Fibroblast of lung (primary cell): ENCODE measurements at regions not wholly inside any gene's neighbourhood (a gene's known extent, or its start where the extent isn't known, plus 50 kb on each side); places are given as distances from the start of the nearest gene placed in this dataset.

Experiments
- DNase-seq, 2 donors: peaks; one replicate each; pipeline versions ENCODE4 v3.0.0 to v3.0.0-alpha.2; 2010; ENCODE audit warnings: low read depth in 2 of 2
- H2AFZ ChIP-seq: 2 replicates; pipeline ENCODE4 v1.5.1; 2012; ENCODE audit warnings: low read length, control low read depth, inconsistent platforms
- H3K27ac ChIP-seq: 2 replicates; pipeline ENCODE4 v1.5.1; 2011; ENCODE audit warnings: low read length, control low read depth; ENCODE audit not compliant: insufficient read depth
- H3K27me3 ChIP-seq: 2 replicates; pipeline ENCODE4 v1.5.1; 2011; ENCODE audit warnings: mild to moderate bottlenecking, low read length; ENCODE audit not compliant: control insufficient read depth, insufficient read depth
- H3K36me3 ChIP-seq: 2 replicates; pipeline ENCODE4 v1.5.1; 2011; ENCODE audit warnings: low read length; ENCODE audit not compliant: control insufficient read depth, insufficient read depth
- H3K4me1 ChIP-seq: 2 replicates; pipeline ENCODE4 v1.5.1; 2011; ENCODE audit warnings: low read length; ENCODE audit not compliant: control insufficient read depth, insufficient read depth; ENCODE audit errors: extremely low read depth
- H3K4me2 ChIP-seq: 2 replicates; pipeline ENCODE4 v1.5.1; 2011; ENCODE audit warnings: low read length, control low read depth; ENCODE audit not compliant: insufficient read depth; ENCODE audit errors: extremely low read depth
- H3K4me3 ChIP-seq, 4 experiments: fragments of 200-600 bp in 1 of 4; sonication (generic) in 1 of 4; replicated peaks in 1 of 4; 2 replicates each; pipeline ENCODE4 v1.5.1; 2011 to 2016; ENCODE audit warnings: low read length in 4 of 4, low read depth in 3 of 4, mild to moderate bottlenecking in 3 of 4, control low read depth in 2 of 4, inconsistent platforms in 1 of 4, mixed read lengths in 1 of 4; ENCODE audit not compliant: insufficient read depth in 1 of 4; ENCODE audit errors: control extremely low read depth in 1 of 4
- H3K79me2 ChIP-seq: 2 replicates; pipeline ENCODE4 v1.5.1; 2012; ENCODE audit warnings: mild to moderate bottlenecking, low read length, inconsistent platforms; ENCODE audit not compliant: control insufficient read depth, insufficient read depth
- H3K9ac ChIP-seq: 2 replicates; pipeline ENCODE4 v1.5.1; 2011; ENCODE audit warnings: mild to moderate bottlenecking, low read length, control low read depth; ENCODE audit not compliant: insufficient read depth
- H3K9me3 ChIP-seq: 2 replicates; pipeline ENCODE4 v1.5.1; 2012; ENCODE audit warnings: low read depth, low read length; ENCODE audit not compliant: control insufficient read depth, insufficient read depth
- H4K20me1 ChIP-seq: 2 replicates; pipeline ENCODE4 v1.5.1; 2011; ENCODE audit warnings: low read length; ENCODE audit not compliant: control insufficient read depth, insufficient read depth; ENCODE audit errors: extremely low read depth
- EZH2 ChIP-seq: IDR thresholded peaks from 2 replicates; pipeline ENCODE4 v1.5.1; 2012; ENCODE audit warnings: low read length, control low read depth, mild to moderate bottlenecking; ENCODE audit errors: missing control alignments
- TF ChIP-seq, protein P1 (sequence below), 2 donors: IDR thresholded peaks in 1 of 2; conservative IDR thresholded peaks in 1 of 2; 1 replicate in 1 of 2; 2 replicates in 1 of 2; pipeline ENCODE4 v1.5.1; 2011 to 2012; ENCODE audit warnings: low read length in 2 of 2, control low read depth in 1 of 2, inconsistent platforms in 1 of 2, low read depth in 1 of 2, mild to moderate bottlenecking in 1 of 2

DNA sequence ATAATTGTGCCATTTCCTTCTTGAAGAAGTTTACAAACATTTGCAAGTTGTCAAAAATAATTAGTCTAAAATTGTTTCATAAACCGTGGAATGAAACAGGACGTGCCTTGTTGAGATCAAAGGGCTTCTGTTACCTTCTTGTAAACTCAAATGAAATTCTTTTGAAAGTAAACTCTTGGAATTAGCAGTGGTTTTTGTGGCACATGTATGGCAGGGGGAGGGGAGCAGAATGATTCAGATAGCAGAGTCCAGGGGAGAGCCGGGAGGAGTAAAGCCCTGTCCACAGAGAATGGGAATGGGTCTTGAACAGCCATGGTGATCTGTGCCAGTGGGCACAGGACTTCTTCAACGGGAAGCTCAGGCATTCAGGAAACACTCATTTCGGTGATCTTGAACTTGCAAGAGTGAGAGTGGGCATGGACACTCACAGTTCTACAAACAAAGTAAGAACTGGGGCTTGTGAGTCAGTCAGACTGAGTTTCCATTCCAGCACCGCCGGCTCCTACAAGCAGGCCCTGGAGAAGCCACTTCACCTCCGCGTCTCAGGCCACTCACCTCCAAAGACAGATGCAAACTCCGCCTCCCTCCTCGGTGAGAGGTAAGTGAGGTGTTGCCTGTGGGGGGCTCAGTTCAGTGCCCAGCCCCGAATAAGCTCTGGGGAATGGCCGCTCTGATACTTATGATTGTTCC is 143.1 kb downstream of the CDH26 start:
- no peaks in the 10 kb centered on the region for H3K4me1 ChIP-seq
- no peak overlapping the region for H3K4me3 ChIP-seq
- no peak for DNase-seq
- no peaks in the 10 kb centered on the region for H3K9me3 ChIP-seq
- H3K27ac ChIP-seq = no peak overlapping the region
- H3K36me3 ChIP-seq = no peaks in the 10 kb centered on the region
- TF ChIP-seq EZH2 = no peak
- TF ChIP-seq, protein P1, sequence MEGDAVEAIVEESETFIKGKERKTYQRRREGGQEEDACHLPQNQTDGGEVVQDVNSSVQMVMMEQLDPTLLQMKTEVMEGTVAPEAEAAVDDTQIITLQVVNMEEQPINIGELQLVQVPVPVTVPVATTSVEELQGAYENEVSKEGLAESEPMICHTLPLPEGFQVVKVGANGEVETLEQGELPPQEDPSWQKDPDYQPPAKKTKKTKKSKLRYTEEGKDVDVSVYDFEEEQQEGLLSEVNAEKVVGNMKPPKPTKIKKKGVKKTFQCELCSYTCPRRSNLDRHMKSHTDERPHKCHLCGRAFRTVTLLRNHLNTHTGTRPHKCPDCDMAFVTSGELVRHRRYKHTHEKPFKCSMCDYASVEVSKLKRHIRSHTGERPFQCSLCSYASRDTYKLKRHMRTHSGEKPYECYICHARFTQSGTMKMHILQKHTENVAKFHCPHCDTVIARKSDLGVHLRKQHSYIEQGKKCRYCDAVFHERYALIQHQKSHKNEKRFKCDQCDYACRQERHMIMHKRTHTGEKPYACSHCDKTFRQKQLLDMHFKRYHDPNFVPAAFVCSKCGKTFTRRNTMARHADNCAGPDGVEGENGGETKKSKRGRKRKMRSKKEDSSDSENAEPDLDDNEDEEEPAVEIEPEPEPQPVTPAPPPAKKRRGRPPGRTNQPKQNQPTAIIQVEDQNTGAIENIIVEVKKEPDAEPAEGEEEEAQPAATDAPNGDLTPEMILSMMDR (conservative IDR thresholded peaks at IDR 0.05 in 1 of 2, IDR thresholded peaks at IDR 0.05 in 1 of 2; ENCODE audit: low read depth in 1 of 2, low read length in 2 of 2) = no peak
- H2AFZ ChIP-seq = no peak overlapping the region
- no peaks in the 10 kb centered on the region for H4K20me1 ChIP-seq
- H3K27me3 ChIP-seq = no peaks in the 10 kb centered on the region
- no peak overlapping the region for H3K9ac ChIP-seq
- no peak overlapping the region for H3K4me2 ChIP-seq
- H3K79me2 ChIP-seq = no peaks in the 10 kb centered on the region

DNA sequence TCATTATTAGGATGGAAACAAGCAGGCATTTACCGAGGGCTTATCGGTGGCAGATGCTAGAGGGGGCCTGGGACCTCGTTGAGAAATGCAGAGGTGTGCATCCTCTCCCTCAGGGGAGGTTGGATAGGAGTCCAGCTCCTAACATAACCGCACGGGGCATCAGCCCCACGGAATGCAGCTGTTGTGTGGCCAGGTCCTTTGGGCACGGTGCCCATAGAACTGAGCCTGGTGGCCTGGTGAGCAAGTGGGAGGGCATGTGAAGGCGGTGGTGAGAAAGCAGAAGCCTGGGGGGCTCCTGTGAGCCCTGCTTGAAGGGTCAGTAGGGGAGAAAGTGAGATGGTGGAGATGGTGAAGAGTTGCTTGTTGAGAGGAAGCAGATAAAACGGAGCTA is 143.7 kb downstream of the CDH26 start:
- no peak overlapping the region for H3K4me2 ChIP-seq
- H2AFZ ChIP-seq = no peak overlapping the region
- DNase-seq = no peak
- no peaks in the 10 kb centered on the region for H3K27me3 ChIP-seq
- H3K4me1 ChIP-seq = no peaks in the 10 kb centered on the region
- no peaks in the 10 kb centered on the region for H4K20me1 ChIP-seq
- no peaks in the 10 kb centered on the region for H3K36me3 ChIP-seq
- no peaks in the 10 kb centered on the region for H3K79me2 ChIP-seq
- H3K4me3 ChIP-seq = no peak overlapping the region
- no peak overlapping the region for H3K9ac ChIP-seq
- H3K27ac ChIP-seq = no peak overlapping the region
- TF ChIP-seq, protein P1 (conservative IDR thresholded peaks at IDR 0.05 in 1 of 2, IDR thresholded peaks at IDR 0.05 in 1 of 2; ENCODE audit: low read depth in 1 of 2, low read length in 2 of 2) = no peak
- no peak for TF ChIP-seq EZH2
- H3K9me3 ChIP-seq = no peaks in the 10 kb centered on the region

DNA sequence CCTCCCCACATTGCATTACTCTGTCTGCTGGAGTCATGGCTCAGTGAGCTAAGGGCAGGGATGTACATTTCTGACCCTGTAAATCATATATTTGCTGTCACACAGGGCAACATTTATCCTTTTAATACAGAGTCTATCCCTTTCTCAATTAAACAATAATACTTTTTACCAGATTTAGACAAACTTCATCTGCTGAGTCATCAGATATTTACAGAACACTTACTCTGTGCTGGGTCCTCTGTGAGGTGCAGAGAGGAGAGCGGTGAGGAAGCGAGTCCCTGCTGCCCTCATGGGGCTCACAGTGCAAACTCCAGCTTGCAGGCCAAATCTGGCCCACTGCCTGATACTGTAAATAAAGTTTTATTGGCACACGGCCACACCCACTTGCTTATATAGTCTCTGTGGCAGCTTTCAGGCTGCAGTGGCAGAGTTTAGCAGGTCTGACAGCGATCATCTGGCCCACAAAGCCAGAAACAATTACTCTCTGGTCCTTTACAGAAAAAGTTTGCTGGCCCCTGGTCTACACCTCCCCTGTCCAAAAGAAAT is 144.5 kb downstream of the CDH26 start:
- Histone ChIP-seq H3K4me2 (no peak overlapping the region), H3K9ac (no peak overlapping the region), H3K36me3 (no peaks in the 10 kb centered on the region), H4K20me1 (no peaks in the 10 kb centered on the region), H3K9me3 (no peaks in the 10 kb centered on the region), H3K4me1 (no peaks in the 10 kb centered on the region), H3K79me2 (no peaks in the 10 kb centered on the region), H3K4me3 (no peak overlapping the region), H3K27me3 (no peaks in the 10 kb centered on the region), H3K27ac (no peak overlapping the region), H2AFZ (no peak overlapping the region)
- TF ChIP-seq, protein P1 (conservative IDR thresholded peaks at IDR 0.05 in 1 of 2, IDR thresholded peaks at IDR 0.05 in 1 of 2; ENCODE audit: low read depth in 1 of 2, low read length in 2 of 2) = no peak
- TF ChIP-seq EZH2 = no peak
- no peak for DNase-seq
